GM11168 (cell line): ENCODE measurements at regions not wholly inside any gene's neighbourhood (a gene's known extent, or its start where the extent isn't known, plus 50 kb on each side); places are given as distances from the start of the nearest gene placed in this dataset.

Experiments
- in situ Hi-C: fragments of 300-500 bp; cut with MboI; formaldehyde crosslinking; loops from one replicate; pipeline ENCODE4 v1.12.0; 2022; ENCODE audit warnings: low sequenced_read_pairs; ENCODE audit not compliant: unreplicated experiment

DNA sequence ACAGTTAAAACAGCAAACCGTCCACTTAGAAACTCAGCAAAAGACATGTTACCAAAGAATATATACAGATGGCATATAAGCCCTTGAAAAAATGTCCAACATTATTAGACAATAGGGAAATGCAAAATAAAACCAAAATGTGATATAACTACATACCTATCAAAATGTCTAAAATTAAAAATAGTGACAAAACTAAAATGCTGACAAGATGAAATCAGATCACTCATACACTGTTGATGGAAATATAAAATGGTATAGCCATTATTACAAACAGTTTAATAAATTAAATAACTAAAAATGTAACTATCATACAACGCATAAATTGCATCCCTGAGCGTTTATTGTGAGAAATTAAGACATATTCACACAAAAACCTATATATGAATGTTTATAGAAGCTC is 939.7 kb upstream of the ZWINT start:
- in situ Hi-C loops: no loop called here

DNA sequence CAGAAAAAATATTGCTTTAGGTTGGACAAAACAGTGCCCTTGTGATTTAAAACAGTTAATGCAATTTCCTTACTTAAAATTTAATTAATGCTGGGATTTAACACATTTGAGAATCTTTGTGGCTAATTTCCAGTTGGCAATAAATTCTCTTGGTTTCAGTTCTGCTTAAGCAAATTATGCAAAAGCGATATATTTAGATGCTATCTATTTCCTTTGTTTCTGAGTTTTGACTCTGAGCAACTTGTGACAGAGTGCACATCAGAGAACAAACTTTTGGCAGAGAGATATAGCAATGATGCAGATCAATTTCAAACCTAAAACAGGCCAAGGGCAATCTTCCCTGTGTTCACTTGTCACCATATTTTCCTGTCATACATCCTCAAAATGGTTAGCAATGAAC is 933.6 kb upstream of the ZWINT start:
- in situ Hi-C loops: no loop called here

DNA sequence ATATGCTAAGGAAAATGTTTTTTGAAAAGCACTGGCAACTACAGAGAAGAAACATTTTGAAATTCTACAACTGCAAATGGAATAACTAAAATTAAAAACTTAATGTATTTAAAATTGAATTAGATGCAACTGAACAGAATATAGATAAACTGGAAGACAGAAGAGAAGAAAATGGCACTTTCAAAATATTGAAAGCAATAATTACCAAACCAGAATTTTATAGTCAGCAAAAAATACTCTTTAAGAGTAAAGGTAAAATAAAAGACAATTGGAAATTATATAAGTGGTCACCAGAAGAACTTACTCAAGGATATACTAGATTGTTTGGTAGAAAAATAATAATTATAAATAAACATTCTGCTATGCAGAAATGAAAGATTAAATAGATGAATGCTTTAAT is 927.7 kb upstream of the ZWINT start:
- in situ Hi-C loops: no loop called here

DNA sequence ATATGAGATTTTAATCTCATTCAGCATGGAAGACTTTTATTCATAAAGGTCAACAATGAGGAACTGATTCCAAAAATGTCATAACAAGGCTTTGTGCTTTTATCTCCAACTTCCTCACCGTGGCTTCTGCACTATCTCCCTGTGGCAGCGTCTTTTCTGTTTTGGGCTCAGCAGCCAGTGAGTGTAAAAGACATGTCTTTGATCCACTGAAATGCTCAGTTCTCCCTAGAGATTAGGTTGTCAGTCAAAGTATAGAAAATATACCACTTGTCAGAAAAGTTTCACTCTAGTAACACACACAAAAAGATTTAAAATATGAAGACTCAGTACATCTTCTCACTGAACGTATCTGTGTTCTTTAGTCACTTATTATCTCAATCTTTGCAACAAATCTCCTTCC is 901.8 kb upstream of the ZWINT start:
- in situ Hi-C loops: no loop called here

DNA sequence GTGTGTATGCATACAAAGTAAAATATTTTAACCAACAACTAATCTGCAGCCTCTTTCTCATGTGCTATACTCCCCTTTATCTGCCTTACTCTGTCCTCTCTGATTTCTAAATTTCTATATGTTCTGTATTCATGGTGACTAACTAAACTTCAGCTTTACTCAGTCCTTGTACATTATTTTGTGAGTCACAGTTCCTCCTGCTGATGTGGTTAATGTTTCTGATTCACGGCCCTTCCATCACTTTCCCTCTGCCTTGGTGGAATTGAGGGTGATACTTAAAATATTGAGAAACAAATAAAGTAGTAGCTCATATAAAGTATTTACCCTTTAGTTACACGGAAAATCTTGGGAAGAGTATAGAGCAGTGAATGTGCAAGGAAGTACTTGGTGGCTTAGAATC is 899.1 kb upstream of the ZWINT start:
- in situ Hi-C loops: no loop called here

DNA sequence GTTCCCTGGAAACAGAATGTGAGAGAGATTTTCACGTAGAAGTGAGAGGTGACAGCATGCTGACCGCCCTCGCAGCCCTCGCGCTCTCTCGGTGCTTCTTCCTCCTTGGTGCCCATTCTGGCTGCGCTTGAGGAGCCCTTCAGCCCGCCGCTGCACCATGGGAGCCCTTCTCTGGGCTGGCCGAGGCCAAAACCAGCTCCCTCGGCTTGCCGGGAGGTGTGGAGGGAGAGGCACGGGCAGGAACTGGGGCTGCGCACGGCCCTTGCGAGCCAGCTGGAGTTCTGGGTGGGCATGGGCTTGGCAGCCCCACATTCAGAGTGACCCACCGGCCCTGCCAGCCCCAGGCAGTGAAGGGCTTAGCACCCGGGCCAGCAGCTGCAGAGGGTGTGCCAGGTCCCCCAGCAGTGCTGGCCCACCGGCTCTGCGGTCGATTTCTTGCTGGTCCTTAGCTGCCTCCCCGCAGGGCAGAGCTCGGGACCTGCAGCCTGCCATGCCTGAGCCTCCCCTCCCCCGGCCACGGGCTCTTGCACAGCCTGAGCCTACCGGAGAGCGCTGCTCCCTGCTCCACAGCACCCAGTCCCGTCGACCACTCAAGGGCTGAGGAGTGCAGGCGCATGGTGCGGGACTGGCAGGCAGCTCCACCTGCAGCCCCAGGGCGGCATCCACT is 888.7 kb upstream of the ZWINT start:
- in situ Hi-C loops: no loop called here

DNA sequence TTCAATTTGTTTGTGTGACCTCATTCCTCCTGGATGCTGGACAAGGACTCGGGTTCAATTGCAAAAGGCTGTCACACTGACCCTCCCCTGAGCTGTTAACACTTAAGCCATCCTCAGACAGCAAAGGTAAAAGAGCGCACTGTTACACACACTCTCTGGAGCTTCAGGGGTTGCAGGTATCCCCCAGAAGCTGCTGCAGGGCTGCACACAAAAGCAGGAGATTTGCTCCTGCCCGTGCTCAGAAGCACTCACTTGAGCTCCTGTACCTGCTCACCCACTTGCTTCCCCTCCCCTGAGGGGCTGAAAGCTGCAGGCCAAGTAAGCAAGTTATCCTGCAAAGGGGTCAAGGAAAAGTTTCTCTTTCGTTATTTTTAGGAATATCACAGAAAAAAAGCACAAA is 886.2 kb upstream of the ZWINT start:
- in situ Hi-C loops: no loop called here

DNA sequence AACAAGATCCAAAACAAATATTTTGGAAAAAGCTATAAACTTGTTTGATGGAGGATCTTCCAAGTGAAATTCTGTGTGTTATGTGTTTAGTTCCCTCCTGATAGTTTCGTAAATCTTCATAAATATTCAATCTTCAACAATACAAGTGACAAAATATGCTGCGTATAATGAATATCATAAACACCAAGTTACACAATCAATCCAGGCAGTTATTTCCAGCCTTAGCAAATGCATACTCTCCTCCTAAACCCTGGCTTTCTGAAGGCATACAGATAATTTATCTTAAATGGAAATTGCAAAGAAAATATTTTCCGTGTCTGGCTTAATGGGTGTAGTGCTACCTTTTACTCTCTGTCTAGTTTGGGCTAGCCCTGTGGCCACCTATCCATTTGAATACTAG is 864.9 kb upstream of the ZWINT start:
- in situ Hi-C loops: no loop called here

DNA sequence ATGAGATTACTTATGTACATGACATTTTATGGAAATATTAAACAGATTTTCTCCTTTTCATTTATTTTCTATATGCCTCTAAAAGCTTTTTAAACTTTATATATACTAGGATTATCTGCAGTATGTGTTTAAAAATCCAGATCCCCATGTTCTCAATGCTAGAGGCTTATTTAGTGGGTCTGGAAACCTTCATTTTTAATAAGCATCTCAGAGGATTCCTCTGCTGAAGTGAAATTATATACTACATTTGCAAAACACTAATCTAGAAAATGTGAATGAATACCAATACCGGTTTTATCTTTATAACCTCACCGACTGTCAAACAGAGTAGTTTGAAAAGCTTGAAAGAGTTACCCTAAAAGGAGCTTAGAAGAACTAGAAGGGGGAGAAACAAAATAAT is 863.8 kb upstream of the ZWINT start:
- in situ Hi-C loops: no loop called here

DNA sequence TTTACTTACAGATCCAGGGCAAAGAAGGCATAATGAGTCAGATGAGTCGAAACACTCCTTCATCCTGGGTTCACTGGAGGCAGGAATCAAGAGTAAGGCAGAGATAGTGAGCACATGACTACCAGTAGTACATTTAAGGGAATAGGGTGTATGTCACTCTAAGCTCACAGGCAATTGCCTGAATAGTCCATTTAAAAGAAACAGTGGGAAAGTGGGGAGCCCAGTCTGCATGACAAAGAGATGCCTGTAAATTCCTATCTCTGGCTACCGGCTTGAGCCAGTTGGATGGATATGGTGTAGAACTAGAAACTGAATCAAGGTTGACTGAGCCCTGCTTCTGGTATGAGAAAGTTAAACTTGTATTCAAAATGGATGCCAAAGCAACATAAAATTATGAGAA is 861.5 kb upstream of the ZWINT start:
- in situ Hi-C loops: no loop called here

DNA sequence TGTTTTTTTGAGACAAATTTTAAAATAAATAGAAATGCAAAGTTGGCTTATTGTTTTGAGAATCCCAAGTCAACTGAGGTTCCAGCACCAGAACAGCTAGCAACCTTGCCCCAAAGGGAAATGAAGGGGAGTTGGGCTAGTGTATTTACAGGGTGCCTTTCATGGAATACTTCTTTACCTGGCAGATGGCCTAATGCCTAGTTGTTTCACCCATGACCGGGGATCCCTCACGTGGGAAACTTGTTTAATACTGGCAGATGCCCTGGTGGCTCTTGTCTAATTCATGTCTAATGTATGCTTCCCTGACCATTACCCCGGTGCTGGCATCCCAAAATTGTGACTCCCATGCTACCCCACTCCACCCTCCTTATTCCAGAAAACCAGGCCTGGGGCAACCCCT is 861.1 kb upstream of the ZWINT start:
- in situ Hi-C loops: no loop called here

DNA sequence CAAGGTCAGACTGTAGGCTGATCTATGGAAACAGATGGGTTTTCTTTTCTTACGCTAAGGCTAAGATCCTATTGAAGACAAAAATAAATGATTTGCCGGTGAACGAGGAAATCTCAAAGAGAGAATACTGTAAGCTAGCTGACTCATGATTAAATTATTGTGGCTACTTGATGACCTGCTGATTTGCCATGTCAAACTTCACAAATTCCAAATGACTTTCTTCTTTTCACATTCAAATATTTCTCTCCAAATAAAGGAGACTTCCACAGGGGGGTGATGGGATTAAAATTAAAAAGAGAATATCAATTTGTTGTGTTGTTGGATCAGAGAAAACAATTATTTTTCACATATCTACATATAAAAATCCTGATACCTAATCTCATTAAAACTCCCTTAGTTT is 860.6 kb upstream of the ZWINT start:
- in situ Hi-C loops: no loop called here

DNA sequence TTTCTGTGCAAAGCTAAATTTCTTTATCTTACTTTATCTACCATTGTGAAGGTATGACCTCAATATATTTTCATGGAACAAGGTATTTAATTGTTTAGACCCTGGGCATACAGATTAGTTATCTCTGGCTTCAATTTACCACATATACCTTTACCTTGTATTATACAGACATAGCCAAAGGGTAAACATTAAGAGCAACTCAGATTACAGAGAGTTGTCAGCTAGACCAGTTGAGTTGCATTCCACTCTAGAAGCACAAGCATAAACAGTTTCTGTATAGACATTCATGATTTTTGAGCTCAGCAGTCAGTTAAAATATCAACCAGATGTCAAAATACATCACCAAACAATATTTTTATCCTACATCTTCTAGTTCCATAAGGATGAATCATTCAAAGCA is 857.3 kb upstream of the ZWINT start:
- in situ Hi-C loops: no loop called here

DNA sequence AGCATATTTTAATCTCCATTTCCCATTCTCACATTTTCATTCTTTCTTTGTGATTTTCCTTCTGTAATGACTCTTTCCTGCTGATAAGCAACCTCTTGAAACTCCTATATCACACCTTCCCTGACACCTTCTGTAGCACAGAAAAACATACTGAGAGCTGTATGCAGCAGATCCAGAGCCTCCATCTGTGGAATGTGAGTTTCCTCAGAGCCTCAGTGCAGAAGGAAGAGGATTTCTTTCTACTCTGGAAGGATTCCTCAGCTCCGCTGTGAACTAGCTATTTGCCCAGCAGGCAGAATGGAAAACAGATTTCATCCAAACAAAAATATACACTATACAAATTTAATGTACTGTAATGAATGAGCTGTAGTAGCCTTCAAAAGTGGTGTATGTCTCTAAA is 841.3 kb upstream of the ZWINT start:
- in situ Hi-C loops: no loop called here

DNA sequence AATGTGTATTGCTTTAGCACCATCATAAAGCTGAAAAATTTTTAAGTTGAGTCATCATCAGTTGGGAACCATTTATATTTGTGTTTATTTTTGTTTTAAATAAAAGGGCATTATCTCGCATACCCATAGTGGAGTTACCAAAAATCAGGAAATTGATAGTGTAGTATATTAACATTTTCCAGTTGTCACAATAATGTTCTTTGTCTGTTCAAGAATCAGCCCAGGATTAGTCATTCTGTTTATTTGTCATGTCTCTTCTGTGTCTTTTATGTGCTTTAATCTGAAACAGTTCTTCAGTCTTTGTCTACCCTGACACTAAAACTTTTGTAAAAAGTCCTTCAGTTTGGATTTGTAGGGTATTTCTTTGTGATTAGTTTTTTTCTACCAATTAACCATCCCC is 827.8 kb upstream of the ZWINT start:
- in situ Hi-C loops: no loop called here

DNA sequence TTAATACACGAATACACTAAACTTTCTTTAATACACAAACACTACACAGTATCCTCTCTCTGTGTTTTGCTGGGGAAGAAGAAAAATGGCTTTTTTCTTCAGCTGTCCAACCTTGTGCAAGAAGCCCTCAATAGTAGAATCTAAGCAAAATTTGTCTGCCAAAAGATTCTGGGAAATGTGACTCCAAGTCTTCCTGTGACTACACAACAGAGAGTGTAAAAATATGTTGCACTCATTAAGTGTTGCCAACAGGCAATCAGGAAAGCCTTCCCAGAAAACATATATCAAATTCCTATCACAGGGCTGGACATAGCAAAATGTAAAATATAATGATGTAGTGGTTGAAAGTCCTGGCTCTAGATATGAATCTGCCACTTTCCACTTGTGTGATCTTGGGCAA is 825.1 kb upstream of the ZWINT start:
- in situ Hi-C loops: no loop called here

DNA sequence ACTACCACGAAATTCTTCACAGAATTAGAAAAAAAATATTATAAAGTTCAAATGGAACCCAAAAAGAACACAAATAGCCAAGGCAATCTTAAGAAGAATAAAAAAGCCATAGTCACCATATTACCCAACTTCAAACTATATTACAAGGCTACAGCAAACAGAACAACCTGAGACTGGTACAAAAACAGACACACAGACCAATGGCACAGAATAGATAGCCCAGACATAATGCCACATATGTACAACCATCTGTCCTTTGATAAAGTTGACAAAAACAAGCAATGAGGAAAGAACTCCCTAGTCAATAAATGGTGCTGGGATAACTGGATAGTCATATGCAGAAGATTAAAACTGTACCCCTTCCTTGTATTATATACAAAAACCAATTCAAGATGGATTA is 808.5 kb upstream of the ZWINT start:
- in situ Hi-C loops: no loop called here

DNA sequence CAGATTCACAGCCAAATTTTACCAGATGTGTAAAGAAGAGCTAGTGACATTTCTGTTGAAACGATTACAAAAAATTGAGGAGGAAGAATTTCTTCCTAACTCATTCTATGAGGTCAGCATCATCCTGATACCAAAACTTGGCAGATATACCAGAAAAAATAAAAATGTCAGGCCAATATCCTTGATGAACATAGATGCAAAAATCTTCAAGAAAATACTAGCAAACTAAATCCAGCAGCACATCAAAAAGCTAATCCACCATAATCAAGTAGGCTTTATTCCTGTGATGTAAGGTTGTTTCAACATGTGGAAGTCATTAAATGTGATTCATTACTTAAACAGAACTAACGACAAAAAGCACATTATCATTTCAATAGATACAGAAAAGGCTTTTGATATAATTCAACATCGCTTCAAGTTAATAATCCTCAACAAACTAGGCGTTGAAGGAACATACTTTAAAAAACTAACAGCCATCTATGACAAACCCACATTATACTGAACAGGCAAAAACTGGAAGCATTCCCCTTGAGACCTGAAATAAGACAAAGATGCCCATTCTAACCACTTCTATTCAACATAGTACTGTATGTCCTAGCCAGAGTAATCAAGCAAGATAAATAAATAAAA is 807.7 kb upstream of the ZWINT start:
- in situ Hi-C loops: no loop called here

DNA sequence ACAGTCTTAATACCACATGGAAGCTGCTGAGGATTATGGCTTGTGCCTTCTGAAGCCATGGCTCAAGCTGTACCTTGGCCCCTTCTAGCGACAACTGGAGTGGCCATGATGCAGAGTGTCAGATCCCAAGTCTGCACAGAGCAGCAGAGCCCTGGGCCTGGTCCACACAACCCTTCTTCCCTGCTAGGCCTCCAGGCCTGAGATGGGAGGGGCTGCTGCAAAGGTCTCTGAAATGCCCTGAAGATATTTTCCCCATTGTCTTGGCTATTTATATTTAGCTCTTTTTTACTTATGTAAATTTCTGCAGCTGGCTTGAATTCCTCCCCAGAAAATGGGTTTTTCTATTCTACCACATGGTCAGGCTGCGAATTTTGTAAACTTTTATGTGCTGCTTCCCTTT is 804.6 kb upstream of the ZWINT start:
- in situ Hi-C loops: no loop called here

DNA sequence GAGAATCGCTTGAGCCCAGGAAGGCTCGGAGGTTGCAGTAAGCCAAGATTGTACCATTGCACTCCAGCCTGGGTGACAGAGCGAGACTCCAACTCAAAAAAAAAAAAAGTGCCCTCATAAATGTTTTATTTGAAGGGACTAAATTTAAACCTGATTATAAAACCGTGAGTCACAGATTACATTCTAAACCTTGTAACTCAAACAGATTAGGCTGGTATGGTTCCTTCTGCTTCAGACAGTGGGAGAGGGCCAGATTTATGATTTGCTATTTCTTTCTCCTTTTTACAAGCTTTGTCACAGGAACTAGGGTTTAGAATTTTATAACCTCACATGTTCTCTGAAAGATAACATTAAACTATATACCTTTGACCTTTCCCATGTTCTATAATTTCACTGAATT is 801.2 kb upstream of the ZWINT start:
- in situ Hi-C loops: no loop called here

DNA sequence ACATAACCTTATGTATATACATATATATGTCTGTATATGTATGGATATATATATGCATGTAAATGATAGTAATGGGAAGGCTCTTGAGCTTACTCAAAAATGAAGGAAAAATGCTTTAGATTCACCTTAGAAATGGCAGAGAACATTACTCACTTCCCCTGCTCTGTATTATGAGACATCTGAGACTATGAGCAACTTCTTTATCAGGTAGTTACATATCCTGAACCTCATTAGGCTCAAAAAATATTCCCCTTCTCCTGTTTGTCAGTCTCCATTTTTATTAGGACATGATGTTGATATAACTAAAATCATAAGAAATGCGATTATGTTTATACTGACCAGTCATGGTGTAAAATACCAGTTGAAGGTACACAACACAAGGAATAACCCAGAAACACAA is 800.1 kb upstream of the ZWINT start:
- in situ Hi-C loops: no loop called here

DNA sequence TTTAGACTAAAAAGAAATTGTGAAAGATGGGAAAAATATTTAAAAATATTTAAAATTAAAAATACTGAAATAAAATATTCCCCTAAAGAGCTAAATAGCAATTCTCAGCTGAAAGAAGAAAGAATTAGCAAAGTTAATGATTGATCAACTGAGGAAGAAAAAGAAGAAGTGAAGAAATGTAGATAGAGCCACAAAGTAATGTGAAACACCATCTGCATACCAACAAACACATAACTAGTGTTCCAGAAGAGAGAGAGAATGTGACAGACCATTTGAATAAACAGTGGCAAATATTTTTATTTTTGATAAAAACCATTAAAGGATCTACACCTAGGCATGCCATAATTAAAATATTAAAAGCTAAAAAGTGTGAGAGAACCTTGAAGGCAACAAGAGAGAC is 784.5 kb upstream of the ZWINT start:
- in situ Hi-C loops: no loop called here
